Lung (tissue), 11 donors: ENCODE measurements at regions not wholly inside any gene's neighbourhood (a gene's known extent, or its start where the extent isn't known, plus 50 kb on each side); places are given as distances from the start of the nearest gene placed in this dataset.

Source experiments
- ATAC-seq: fragments of 200-7000 bp; cut with Tn5 transposase; one replicate; pipeline ENCODE4 v1.9.1; 2020; ENCODE audit warnings: moderate number of reproducible peaks; ENCODE audit not compliant: insufficient read depth, low FRiP score
- DNase-seq, 3 donors: peaks; one replicate each; pipeline ENCODE4 v3.0.0-alpha.2; 2013 to 2017
- H3K27ac ChIP-seq, 2 donors: one replicate each; pipeline ENCODE4 v1.5.1; 2013; ENCODE audit warnings: mild to moderate bottlenecking in 2 of 2, moderate library complexity in 2 of 2, control low read depth in 1 of 2, inconsistent platforms in 1 of 2, low read depth in 1 of 2, low read length in 1 of 2
- H3K27me3 ChIP-seq, 3 donors: one replicate each; pipeline ENCODE4 v1.5.1; 2013; ENCODE audit warnings: low read length in 2 of 3; ENCODE audit not compliant: control insufficient read depth in 3 of 3, insufficient read depth in 3 of 3
- H3K36me3 ChIP-seq, 4 donors: one replicate each; pipeline ENCODE4 v1.5.1; 2013; ENCODE audit warnings: low read length in 4 of 4, mild to moderate bottlenecking in 1 of 4, moderate library complexity in 1 of 4; ENCODE audit not compliant: control insufficient read depth in 4 of 4, insufficient read depth in 4 of 4
- H3K4me1 ChIP-seq, 5 donors: one replicate each; pipeline ENCODE4 v1.5.1; 2013; ENCODE audit warnings: low read length in 5 of 5, mild to moderate bottlenecking in 2 of 5, moderate library complexity in 1 of 5; ENCODE audit not compliant: control insufficient read depth in 5 of 5, insufficient read depth in 5 of 5
- H3K4me3 ChIP-seq: one replicate; pipeline ENCODE4 v1.5.1; 2013; ENCODE audit warnings: mild to moderate bottlenecking, control low read depth, moderate library complexity
- H3K9ac ChIP-seq, 2 donors: one replicate each; pipeline ENCODE4 v1.5.1; 2013; ENCODE audit warnings: low read length in 2 of 2, control low read depth in 1 of 2; ENCODE audit not compliant: insufficient read depth in 1 of 2
- H3K9me3 ChIP-seq, 4 donors: one replicate each; pipeline ENCODE4 v1.5.1; 2013; ENCODE audit warnings: low read length in 3 of 4, mild to moderate bottlenecking in 1 of 4, moderate library complexity in 1 of 4; ENCODE audit not compliant: control insufficient read depth in 4 of 4, insufficient read depth in 3 of 4
- WGBS, 2 donors: extraction: QIAGEN DNeasy Blood & Tissue Kit; methylation state at CpG; one replicate each; pipeline ENCODE4 v1.1.7; 2013; 5-methylcytosine and 5-hydroxymethylcytosine counted together
- TF ChIP-seq, protein P1 (sequence below): IDR thresholded peaks from 2 replicates; pipeline ENCODE4 v1.5.1; 2012; ENCODE audit warnings: mild to moderate bottlenecking; ENCODE audit errors: control extremely low read depth, extremely low read depth
- donor health status: control.
- donor health status: control.
- donor health status: Bipolar disorder and iron deficiency.
- donor health status: healthy.
- donor health status: DM: yes; HTN: yes; CAD: no.

DNA sequence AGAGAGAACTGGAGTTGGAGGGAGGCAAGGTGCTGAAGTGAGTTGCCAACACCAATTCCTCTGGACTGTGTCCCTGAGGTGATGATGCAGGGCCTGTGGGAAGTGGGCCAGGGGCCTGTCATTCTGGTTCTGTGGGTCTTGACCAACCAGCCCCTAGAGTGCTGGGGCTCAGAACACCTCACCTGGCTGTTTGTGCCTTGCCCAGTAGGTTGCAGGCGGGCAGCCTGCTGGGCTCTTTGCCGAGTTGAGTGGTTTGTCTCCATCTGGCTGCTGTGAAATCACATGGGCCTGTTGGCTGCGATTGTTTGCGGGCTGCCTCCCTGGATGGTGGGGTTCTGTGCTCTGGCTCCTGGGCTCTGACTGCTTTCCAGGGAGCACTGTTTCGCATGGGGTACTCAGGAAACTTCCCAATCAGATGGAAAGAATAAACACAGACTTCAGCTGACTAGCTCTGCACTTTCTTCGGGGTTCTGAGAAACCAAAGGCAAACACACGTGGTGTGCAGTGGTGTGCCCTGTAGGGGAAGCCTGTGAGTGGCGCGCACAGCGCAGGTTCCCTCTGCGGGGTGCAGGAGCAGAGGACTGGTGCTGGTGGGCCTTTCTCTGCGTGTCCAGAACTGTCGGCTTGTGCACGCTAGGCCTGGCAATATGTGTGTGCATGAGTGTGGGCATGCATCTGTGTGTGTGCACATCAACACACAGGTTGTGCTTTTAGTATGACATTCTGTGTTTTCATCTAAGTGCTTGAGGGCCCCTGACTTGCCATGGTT lies 95.1 kb downstream of the RHOU start:
- H3K9me3 ChIP-seq: no peaks in the 10 kb centered on the region
- H3K27ac ChIP-seq: no peak overlapping the region
- no peaks in the 10 kb centered on the region for H3K36me3 ChIP-seq
- H3K9ac ChIP-seq: no peak overlapping the region
- DNase-seq (peak in 1 of 3 donors; percentile 48), ATAC-seq (peak; percentile 42)
- H3K27me3 ChIP-seq: no peaks in the 10 kb centered on the region
- 77 to 79% methylated on average over 14 of the region's 14 CpGs for WGBS, 2 donors
- H3K4me3 ChIP-seq: no peak overlapping the region
- TF ChIP-seq, protein P1, sequence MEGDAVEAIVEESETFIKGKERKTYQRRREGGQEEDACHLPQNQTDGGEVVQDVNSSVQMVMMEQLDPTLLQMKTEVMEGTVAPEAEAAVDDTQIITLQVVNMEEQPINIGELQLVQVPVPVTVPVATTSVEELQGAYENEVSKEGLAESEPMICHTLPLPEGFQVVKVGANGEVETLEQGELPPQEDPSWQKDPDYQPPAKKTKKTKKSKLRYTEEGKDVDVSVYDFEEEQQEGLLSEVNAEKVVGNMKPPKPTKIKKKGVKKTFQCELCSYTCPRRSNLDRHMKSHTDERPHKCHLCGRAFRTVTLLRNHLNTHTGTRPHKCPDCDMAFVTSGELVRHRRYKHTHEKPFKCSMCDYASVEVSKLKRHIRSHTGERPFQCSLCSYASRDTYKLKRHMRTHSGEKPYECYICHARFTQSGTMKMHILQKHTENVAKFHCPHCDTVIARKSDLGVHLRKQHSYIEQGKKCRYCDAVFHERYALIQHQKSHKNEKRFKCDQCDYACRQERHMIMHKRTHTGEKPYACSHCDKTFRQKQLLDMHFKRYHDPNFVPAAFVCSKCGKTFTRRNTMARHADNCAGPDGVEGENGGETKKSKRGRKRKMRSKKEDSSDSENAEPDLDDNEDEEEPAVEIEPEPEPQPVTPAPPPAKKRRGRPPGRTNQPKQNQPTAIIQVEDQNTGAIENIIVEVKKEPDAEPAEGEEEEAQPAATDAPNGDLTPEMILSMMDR: no peak
- peaks cover 4 to 24% (median 6%) of the 10 kb centered on the region in 5 donors for H3K4me1 ChIP-seq

DNA sequence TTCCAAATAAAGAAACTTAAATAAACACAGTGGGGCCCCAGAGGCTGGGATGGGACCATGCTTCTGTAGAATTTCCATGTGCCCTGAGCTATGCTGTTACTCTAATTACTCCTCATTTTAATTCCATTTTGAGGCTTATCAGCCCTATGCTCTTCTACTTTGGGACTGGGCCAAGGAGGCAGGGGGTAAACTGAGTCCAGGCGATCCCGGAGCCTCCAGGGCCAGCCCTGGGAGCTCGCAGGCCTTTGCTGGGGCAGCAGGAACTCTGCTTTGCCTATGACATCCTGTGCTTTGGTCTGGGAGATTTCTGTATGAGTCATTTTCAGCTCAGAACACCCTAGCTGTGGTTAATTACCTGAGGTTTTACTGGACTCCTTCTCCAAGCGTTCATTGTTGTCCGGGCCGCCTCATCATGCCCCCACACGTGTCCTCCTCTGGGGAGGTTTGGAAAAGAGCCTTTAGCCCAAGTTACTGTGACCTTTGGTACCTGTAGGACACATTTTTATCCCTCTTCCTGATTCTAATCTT lies 95.7 kb downstream of the RHOU start:
- DNase-seq: no peak
- H3K27me3 ChIP-seq: no peaks in the 10 kb centered on the region

DNA sequence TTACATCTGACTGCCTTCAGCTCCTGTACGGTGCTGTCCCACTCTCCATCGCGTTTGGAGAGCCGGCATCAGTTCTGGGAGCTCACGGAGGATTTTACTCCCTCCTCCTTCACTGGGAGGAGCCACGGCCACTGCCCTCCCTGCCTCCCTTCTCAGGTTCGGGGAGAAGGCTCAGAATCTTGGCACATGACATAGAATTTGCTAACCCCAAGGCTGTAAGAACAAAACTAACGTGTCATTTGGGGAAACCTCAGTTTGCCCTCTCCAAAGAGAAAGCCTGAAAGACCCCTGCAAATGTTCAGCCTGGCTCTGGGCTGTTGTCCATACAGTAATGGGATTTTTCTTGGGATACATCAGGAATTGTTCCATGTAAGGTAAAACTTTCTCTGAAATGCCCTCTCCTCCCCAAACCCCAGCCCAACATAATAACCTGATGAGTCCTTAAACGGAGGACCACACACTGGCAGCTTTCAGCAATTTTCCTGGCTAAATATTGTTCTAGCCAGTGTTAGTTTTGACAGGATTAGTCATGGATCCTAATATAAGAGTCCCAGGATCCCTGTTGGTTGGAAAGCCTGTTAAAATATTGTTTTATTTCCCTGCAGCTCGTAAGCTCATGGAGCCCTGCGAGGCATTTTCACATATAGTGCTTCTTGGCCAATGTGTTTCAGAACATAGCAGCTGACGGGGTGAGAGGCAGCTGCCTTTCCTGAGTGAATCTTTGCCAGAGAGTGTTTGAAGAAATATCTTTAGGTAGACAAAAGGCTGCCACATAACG lies 98.8 kb downstream of the RHOU start:
- TF ChIP-seq, protein P1: no peak
- DNase-seq (peak in 1 of 3 donors; percentile 43), ATAC-seq (no peak)
- Histone ChIP-seq H3K36me3 (no peaks in the 10 kb centered on the region), H3K27me3 (no peaks in the 10 kb centered on the region), H3K9me3 (peaks cover 0 to 5% (median 0%) of the 10 kb centered on the region in 4 donors), H3K9ac (no peak overlapping the region), H3K4me3 (no peak overlapping the region), H3K27ac (no peak overlapping the region), H3K4me1 (peaks cover 0 to 22% (median 11%) of the 10 kb centered on the region in 5 donors)
- WGBS, 2 donors: 51 to 82% methylated on average over 13 of the region's 13 CpGs

More for the DNA sequence above, 95.7 kb downstream of the RHOU start:
- WGBS, 2 donors: 66 to 74% methylated on average over 7 of the region's 7 CpGs
- peaks cover 4 to 23% (median 6%) of the 10 kb centered on the region in 5 donors for H3K4me1 ChIP-seq
- no peaks in the 10 kb centered on the region for H3K36me3 ChIP-seq
- peaks cover 0 to 1% (median 0%) of the 10 kb centered on the region in 4 donors for H3K9me3 ChIP-seq
- TF ChIP-seq, protein P1: no peak
- H3K9ac ChIP-seq: no peak overlapping the region
- peak; percentile 30 for ATAC-seq
- H3K4me3 ChIP-seq: no peak overlapping the region
- H3K27ac ChIP-seq: no peak overlapping the region
